ENCODE measurements at regions not wholly inside any gene's neighbourhood (a gene's known extent, or its start where the extent isn't known, plus 50 kb on each side); places are given as distances from the start of the nearest gene placed in this dataset.
A peak's percentile ranks its signal among the peaks of the same experiment; 100 is the strongest.
"Not testable (repeated sequence)": the region's sequence is repeated elsewhere in the genome, so short reads cannot be mapped to it uniquely, and the experiment has no call there.

DNA sequence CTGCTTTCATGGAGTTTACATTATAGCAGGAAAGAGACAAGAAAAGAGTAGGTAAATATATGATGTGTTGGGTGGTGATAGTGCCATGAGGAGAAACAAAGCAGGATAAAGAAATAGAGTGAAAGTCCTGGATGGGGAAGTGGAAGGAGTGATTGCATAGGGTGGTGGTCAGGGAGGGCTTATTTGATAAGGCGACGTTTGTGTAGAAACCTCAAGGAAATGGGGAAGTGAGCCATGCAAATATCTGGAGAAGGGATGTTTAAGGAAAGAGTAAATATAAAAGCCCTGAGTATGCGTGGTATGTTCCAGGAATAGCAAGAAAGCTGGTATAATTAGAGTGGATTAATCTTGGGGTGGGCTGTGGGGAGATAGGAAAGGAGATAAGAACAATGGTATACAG is 134.7 kb upstream of the SV2C start:
- DNase-seq (ENCODE audit: low spot score) = no peak

GRCh38 chr5:75940418-75940817 is 142.8 kb upstream of the SV2C start:
- no peak for DNase-seq (ENCODE audit: low spot score)

- DNase-seq (ENCODE audit: low spot score) = no peak
These were observed 147.6 kb upstream of the SV2C start for GRCh38 chr5:75935572-75935971.

DNA sequence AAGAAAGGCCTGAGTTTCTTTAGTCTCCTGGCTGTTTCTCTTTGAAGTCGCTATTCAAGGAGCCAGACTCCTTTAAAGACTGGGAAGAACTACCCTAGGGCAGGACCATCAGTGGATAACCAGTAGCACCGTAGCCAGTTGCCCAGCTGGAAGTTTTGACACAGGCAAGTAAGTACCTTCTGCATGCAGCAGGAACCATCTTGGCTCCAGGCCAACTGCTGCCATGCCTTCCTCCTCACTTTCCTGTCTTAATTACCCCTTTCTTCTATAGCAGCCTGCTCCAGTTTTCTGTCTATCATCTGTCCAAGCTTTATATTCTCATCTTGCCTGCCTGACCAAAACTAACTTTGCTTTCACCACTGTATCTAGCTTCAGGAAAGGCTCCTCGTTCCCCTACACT is 149.7 kb upstream of the SV2C start:
- no peak for DNase-seq (ENCODE audit: low spot score)

GRCh38 chr5:75931175-75931574 is 152.0 kb upstream of the SV2C start:
- DNase-seq (ENCODE audit: low spot score) = no peak

GRCh38 chr5:75928992-75929391 is 154.2 kb upstream of the SV2C start:
- DNase-seq (ENCODE audit: low spot score) = no peak

DNA sequence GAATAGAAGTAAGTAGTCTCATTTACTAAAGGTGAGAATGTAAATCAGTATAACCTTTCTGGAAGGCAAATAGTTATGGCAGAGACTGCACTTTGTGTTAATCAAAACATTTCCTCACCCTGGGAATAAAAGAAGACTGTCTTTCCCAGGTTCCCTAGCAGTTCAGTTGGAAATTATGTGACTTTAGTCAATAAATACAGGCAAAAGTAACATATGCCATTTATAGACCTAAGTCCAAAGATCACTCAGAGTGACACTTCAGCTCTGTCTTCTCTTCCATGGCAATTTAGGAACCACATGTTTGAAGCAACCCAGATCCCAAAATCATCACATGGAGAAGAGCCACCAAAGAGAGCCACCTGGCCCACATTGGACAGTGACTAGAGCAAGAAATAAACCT is 160.7 kb upstream of the SV2C start:
- DNase-seq (ENCODE audit: low spot score) = no peak

DNA sequence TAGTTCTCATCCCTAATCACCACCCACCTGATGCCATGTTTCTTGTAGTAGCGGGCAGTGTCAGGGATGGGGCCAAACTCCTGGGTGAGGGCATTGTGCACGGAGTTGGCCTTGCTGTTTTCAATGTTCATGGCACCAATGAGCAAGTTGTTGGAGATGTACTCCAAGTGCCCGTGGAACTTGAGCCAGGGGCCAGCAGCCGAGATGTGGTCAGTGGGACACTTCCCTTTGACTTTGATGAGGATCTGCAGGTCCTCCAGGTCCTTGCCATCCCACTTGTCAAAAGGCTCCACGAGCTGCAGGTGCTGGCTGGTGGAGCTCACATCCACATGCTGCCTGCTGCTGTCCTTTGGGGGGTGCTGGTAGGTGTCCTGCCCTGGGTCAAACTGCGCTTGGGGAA is 162.2 kb upstream of the SV2C start:
- DNase-seq (ENCODE audit: low spot score) = no peak

DNA sequence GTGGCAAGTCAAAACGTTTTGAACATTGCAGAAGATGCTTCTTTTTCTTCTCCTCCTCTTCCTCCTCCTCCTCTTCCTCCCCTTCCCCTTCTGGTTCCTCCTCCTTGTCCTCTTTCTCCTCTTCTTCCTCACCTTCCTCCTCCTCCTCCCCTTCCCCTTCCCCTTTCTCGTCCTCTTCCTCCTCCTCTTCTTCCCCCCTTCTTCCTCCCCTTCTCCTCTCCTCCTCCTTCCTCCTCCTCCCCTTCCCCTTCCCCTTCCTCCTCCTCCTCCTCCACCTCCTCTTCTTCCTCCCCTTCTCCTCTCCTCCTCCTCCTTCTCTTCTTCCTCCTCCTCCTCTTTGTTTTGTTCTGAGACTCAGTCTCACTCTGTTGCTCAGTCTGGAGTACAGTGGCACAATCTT is 167.0 kb upstream of the SV2C start:
- no peak for DNase-seq (ENCODE audit: low spot score)

GRCh38 chr5:75909223-75909622 is 174.0 kb upstream of the SV2C start:
- no peak for DNase-seq (ENCODE audit: low spot score)

GRCh38 chr5:75907651-75908050 is 175.5 kb upstream of the SV2C start:
- no peak for DNase-seq (ENCODE audit: low spot score)

DNA sequence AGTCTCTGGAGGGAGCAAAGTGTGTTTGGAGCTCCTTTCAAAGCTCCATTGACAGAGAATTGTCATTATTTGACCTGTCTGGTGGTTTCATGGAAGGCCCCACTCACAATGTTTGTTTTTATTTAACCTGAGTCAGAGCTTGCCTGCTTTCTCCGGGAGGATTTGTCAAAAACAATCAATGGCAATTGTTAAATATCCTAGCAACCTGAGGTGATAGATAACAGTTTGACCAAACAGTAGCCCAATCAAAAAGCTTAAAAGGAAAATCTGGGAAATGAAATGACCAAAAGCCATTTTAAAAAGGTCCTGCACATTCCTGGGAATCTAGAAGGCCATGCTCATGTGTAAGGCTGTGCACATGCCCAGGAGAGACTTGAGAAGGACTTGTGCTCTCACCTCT is 177.2 kb upstream of the POC5 start:
- DNase-seq (ENCODE audit: low spot score) = no peak

DNA sequence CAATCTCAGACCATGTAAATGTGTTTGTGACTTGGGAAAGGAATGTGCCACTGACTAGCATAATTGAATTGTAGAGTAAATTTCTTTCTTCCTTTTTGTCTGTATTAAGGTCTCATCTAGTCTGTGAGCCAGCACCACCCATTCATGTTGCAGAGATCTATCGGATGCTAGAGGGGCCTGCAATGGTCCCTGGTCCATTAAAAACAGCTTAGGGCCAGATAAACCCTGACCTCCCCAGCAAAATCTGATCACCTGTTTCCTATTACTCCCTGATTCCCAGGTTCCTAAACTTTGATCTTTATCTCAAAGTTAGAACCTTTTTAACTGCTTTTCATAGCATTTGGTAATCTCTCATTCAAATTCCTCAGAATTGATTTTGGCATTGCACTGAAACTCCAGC is 174.5 kb upstream of the POC5 start:
- DNase-seq (ENCODE audit: low spot score) = no peak

DNA sequence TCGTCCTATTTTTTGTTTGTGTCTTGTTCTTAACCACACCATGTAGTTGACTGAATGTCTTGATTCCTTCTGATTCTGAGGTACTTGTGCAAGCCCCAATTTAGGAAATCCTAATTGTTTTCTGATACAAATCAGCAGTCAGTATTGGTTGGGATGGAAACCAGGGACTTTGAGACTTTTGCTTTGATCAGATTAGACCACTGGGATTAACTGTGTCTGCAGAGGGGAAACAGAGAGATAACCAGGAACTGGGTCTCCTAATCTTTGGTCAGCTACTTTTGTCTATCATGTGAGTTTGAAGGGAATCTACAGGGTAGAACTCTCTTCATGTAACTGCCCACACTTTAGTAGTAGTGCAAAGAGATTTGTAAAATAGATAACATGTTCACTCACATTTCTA is 173.8 kb upstream of the POC5 start:
- no peak for DNase-seq (ENCODE audit: low spot score)

- DNase-seq (ENCODE audit: low spot score) = no peak
These were observed 173.3 kb upstream of the POC5 start for GRCh38 chr5:75890546-75890945.

DNA sequence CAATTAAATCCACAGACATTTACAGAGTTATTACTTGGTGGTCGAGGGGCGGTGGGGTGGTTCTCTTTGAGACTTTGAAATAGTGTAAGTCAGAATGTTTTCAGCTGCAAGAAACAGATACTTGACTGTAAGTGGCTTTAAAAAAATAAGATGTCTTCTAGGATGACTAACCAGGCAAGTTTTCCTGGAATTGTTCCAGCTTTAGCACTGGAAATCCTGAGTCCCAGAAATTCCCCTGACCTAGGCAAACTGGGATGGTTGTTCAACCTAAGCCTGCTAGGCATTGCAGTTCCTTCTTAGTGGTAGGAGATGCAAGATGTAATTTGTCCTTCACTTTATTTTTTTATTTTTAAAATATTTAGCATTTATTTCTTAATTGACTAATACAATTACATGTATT is 169.5 kb upstream of the POC5 start:
- DNase-seq (ENCODE audit: low spot score) = no peak

DNA sequence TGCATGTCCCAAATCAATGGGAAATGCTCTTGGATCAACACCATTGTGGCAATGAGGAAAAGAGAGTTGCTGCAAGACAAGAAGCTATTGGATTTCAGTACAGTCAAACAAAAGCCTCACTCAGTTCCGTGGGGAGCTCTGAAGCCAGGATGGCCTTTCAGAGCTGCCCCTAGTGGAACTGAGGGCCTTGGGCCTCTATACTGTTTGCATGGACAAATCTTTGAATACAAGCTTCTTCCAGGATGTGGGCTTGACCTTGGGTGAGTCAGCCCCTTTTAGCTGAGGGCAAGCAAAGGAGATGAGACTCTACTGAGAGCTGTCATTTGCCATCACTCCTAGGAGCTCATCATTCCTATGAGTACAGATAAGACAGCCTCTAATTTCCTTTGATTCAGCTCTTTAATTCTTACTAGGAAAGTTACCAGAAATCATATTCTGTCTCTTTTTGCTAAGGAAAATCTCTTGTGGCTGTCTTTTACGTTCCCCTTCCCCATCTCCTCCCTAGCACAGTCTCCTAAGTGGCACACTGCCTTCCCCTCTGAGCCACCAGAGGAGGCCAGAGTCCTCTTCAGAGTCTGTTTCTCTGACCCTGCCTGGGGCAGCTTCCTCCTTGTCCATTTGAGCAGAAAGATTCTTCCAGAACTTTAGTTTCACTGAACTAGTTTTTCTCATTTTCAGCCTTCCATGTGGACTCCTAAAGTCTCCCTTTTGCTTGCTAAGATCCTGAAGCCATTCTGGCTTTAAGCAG is 168.8 kb upstream of the POC5 start:
- no peak for DNase-seq (ENCODE audit: low spot score)

DNA sequence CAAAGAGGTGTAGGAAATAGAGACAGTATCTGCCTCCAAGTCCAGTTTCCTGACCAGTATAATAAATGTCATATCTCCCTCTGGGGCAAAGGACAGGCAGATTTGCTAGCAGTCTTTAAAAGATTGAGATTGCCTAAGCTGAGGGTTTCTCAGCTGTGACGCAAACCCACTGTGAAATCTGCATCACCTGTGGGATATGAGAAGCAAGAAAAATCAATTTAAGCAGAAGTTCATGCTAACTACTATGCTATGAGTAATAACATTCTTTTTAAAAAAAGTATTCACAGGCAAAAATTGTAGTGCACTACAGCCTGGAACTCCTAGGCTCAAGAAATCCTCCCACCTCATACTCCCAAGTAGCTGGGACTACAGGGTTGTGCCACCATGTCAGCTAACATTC is 168.1 kb upstream of the POC5 start:
- DNase-seq (ENCODE audit: low spot score) = no peak

- DNase-seq (ENCODE audit: low spot score) = no peak
These were observed 152.7 kb upstream of the POC5 start for GRCh38 chr5:75869891-75870290.

- no peak for DNase-seq (ENCODE audit: low spot score)
These were observed 145.6 kb upstream of the POC5 start for GRCh38 chr5:75862872-75863271.

- DNase-seq (ENCODE audit: low spot score) = not testable (repeated sequence)
These were observed 142.4 kb upstream of the POC5 start for GRCh38 chr5:75859621-75860020.

DNA sequence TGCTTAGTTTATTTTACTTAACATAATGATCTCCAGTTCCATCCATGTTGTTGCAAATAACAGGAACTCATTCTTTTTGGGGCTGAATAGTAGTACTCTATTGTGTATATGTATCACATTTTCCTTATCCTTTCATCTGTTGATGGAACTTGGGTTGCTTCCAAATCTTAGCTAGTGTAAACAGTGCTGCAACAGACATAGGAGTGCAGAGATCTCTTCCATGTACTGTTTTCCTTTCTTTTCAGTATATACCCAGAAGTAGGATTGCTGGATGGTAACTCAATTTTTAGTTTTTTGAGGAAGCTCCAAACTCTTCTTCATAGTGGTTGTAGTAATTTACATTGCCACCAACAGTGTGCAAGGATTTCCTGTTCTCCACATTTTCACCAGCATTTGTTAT is 138.8 kb upstream of the POC5 start:
- no peak for DNase-seq (ENCODE audit: low spot score)

GRCh38 chr5:75848077-75848476 is 130.8 kb upstream of the POC5 start:
- no peak for DNase-seq (ENCODE audit: low spot score)

- peak; percentile 35 for DNase-seq (ENCODE audit: low spot score)
These were observed 130.4 kb upstream of the POC5 start for GRCh38 chr5:75847561-75848021.

- DNase-seq (ENCODE audit: low spot score) = no peak
These were observed 127.1 kb upstream of the POC5 start for GRCh38 chr5:75844301-75844700.

Data from germinal center (tissue), 1 donor.